Iris pigment epithelial cell (primary cell): ENCODE measurements at regions not wholly inside any gene's neighbourhood (a gene's known extent, or its start where the extent isn't known, plus 50 kb on each side); places are given as distances from the start of the nearest gene placed in this dataset.
A peak's percentile ranks its signal among the peaks of the same experiment; 100 is the strongest.
"Not testable (repeated sequence)": the region's sequence is repeated elsewhere in the genome, so short reads cannot be mapped to it uniquely, and the experiment has no call there.

Source experiments
- DNase-seq: peaks from one replicate; pipeline ENCODE4 v3.0.0-alpha.2; 2011; ENCODE audit warnings: low read depth

DNA sequence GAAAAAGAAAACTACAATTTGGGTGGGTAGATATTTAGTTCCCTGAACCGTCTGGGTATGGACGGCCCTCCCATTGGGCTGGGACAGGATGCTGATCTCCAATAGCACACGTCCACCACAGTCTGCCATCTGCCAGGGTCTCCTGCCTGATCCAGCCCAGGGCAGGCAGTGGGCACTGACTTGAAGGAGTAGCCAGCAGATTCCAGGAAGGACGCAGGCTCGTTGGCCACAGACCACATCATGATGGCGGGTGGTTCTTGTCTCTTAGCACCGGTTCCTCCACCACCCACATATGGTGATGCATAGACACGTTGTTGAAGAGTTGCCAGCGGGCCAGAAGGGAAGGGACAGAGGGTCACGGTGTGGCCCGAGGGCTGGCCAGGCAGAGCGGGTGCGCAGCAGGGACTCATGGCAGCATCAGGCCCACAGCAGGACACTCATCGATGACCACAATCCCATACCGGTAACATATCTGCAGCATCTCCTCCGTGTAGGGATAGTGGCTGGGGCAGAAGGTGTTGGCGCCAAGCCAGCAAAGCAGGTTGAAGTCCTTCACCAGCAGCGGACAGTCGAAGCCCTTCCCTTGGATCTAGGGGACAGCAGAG is 155.8 kb upstream of the FAM174A start:
- not testable (repeated sequence) for DNase-seq

DNA sequence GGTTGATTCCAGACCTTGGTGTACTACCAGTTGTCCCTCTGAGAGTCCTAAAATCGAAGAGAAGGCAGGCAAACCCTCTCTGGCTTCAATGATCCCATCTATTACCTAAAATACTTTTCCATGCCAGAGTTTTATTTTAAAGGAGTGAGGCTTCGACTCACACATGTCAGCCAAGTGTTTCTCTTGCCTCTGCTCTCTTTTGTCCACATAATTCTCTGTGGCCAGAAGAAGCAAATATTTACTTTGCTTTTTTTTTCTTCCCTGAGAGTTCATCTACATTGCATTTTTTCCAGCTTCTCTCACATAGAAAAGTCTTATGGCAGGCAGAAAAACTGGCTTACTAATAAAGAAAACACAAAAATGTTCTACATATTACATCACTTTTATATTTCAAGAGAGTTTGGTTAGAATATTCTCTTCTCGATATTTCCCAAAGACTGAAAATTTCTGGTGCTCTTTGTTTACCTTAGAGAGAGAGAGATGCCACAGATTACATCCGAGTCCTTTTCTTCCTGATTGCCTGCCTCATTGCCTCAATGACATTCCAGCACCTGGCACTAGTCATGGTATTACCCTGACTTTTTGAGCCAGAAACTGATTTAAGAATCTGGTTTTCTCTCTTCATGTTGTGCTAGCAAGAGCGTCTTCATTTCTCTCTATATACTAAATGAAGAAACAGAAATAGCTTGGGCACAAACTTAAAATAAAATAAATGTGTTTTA is 170.3 kb upstream of the FAM174A start:
- not testable (repeated sequence) for DNase-seq

DNA sequence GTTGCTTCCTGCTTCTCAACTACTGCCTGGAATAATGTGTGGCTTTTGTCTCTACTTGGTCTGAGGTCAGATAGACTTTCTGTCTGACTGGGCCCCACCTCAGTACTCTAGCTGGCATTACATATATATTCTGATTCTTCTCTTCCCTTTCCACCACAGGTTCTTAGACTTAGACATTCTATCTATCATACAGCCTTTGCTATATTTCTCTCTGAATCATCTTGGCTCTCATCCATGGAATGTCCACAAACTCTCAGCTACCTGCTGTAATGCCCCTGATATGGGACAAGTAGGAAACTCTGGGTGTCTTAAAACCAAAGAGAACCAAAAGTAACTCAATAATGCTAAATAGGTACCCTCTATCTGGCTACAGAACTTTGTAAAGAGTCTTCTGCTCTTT is 170.8 kb upstream of the FAM174A start:
- not testable (repeated sequence) for DNase-seq

DNA sequence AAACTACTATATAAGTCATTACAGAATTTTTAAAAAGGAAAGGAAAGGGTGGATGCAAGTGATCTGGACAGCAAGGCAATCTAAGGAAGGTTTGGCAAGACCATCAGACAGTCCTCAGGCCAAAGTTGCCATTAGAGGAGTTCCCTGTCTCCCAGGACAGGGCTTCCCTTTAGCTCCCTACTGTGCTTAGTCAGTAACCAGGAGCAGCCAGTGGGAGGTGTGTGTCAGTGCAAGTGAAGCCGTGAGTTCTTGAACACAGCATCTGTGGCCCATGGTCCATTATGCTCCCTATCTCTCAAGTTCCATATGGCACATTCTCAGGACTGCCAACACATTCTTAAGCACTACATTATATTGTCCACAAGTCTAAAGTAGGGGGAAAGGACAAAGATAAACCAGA is 175.2 kb upstream of the FAM174A start:
- not testable (repeated sequence) for DNase-seq

DNA sequence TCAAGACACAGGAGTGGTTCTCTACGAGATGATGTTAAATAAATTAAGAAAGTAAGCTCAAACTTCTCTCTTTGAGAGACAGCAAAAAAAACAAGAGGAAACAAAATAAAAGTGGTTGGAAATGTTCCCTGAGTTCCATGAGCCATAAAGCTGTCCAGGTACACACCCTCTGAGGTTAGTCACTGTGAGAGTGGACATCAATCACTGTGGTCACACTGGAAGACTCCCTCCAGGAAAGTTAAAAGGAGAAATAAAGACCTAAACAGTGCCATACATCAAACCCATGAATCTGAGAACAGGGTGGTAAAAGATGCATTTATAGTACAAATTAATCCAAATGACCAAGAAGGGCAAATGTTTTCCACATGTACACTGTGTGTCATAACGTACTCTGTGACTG is 188.9 kb upstream of the FAM174A start:
- DNase-seq, result not testable (repeated sequence)

DNA sequence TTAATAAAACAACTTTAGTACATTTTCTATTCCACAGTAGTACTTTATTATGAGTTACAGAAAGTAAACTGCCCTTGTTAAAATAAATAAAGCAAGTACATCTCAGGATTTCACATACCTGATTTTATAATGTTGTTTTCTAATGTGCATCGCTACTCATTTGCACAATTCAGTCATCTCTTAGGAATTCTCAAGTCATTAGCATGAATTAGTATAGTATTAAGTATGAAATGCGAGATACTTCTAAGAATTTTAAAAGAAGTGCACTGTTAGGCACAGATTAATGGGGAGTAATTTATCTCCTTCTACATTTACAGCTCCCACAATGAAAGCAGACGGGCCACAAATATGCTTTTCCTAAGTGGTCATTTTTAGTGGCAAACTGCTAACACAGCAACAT is 193.7 kb upstream of the FAM174A start:
- DNase-seq, result not testable (repeated sequence)

DNA sequence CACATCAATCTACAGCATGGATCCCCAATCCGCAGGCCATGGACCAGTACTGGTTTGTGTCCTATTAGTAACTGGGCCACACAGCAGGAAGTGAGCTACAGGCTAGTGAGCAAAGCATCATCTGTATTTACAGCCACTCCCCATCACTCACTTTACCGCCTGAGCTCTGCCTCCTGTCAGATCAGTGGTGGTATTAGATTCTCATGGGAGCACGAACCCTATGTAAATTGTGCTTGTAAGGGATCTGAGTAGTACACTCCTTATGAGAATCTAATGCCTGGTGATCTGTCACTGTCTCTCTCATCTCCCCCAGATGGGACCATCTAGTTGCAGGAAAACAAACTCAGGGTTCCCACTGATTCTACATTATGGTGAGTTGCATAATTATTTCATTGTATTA is 212.7 kb upstream of the FAM174A start:
- DNase-seq, result no peak

DNA sequence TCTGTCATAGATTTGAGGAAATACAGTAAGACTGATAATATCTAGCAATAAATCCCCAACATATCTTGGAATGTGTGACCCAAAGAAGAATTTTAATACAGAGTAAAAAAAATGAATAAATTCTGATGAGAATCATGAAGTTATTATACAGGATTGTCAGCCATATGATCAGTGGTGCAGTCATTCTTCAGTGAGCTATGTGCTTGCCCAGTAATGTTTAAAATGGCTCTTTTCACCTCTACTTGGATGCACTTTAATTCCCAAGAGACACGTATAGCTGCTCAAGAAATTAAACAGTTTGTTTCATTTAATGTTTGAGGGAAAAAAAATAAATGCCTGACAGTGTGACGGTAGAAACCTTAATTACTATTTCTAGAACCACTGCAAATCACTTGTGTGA is 215.3 kb upstream of the FAM174A start:
- no peak for DNase-seq

DNA sequence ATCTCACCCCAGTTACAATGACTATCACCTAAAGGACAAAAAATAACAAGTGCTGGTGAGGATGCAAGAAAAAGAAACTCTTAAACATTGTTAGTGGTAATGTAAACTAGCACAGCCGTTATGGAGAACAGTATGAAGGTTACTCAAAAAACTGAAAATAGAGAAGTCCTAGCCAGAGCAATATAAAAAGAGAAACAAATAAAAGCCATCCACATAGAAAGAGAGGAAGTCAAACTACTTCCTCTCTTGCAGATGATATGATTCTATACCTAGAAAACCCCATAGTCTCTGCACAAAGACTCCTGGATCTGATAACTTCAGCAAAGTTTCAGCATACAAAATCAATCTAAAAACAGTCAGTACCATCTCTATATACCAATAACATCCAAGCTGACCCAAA is 221.5 kb upstream of the FAM174A start:
- DNase-seq, result no peak

DNA sequence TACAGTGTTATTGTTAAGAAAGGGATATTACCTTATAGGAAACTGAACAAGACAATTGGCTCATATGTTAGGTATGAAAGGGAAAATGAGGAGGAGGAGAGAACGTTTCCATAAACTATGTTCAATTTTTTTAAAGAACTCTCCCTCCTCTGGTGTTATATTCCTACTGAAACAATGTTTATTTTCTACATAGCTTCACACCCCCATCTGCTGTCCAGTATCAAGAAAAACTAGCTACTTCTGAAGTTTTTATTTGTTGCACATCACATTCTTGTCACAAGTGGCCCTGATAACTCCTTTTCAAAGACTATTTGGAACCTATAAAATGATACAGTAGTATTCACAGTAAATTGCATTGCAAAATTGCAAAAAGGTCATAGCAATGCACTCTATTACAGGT is 223.4 kb upstream of the FAM174A start:
- no peak for DNase-seq

DNA sequence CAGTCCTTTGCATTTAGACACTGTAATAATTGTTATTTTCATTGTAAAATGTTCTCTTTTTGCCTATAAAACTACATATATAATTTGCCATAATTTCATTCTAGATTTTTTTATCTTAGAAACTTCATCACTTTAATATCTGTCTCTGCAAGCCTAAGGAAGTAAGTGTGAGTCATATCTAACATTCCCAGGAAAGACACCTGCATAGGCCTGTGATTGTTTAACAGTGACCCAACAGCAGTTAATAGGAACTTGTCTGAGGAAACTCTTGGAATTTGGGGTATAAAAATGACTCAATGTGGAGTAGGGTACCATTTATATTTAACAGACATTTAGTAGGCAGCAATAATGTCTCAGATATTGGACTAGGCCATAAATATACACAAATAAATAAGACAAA is 229.2 kb upstream of the FAM174A start:
- DNase-seq, result no peak

DNA sequence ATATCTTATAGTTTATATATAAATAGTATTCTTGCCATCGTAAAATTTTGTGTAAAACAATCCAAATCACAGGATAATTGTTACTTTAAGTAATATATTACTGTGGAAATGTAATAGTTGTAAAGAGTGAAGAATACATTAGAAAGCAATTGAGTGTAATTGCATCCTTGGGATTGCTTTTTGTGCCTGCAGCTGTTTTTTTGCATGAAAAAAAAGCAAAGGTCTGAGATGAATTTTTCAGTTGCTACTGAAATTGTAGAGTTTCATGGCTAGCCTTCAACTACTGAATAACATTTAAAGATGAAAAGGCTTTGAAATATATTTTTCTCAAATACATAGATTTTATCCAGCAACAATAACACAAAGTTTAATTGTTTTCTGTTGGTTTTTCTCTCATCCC is 232.0 kb upstream of the FAM174A start:
- no peak for DNase-seq

DNA sequence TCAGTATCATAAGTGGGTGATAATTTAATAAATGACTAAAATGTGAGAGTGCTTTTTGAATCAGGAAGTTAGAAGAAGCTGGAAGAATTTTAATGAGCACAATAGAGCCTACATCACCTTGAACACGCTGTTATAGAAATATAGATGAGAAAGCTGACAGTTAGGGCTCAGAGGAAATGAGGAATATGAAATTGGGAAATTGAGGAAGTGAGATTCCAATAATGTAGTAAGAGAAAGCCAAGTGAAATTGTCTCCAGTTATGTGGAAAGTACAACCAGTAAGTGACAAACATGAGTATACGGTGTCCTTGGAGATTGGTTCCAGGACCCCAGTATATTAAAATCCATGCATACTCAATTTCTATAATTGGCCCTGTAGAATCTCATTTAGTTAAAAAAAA is 235.9 kb upstream of the FAM174A start:
- no peak for DNase-seq

DNA sequence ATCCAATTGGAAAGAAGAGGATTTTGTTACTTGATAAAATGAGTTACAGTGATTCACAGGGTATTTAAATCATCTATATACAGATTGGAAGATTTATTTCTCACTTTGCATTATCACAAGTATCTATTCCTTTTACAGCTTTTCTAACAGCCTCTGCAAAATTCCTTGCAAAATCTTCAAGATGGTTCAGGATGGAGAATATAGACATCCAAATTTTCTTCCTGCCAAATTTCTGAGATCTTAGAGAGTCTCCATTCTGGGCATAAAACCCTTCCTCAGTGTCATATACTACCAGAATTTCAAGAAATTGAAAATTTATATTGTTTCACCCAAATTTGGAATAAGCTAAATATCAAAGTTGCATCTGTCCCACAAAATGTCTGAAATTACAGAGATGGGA is 259.1 kb upstream of the FAM174A start:
- no peak for DNase-seq

DNA sequence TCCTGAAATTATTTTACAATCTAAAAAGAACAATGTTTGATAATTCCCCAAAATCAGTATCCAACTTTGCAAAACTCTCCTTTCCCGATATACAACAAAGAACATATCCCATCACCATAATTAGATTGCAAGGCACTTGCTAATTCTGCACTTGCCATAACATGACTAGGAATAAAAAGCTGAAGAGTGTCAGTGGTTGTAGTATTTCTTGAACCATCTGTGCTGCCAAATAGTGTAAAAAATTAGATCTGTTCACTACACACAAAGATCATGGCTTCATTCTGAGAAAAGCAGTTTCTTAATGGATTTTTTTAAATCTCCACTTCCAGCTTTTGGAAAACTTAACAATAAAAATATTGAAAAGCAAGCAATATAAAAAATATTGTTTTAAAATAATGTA is 259.5 kb upstream of the FAM174A start:
- DNase-seq, result no peak

DNA sequence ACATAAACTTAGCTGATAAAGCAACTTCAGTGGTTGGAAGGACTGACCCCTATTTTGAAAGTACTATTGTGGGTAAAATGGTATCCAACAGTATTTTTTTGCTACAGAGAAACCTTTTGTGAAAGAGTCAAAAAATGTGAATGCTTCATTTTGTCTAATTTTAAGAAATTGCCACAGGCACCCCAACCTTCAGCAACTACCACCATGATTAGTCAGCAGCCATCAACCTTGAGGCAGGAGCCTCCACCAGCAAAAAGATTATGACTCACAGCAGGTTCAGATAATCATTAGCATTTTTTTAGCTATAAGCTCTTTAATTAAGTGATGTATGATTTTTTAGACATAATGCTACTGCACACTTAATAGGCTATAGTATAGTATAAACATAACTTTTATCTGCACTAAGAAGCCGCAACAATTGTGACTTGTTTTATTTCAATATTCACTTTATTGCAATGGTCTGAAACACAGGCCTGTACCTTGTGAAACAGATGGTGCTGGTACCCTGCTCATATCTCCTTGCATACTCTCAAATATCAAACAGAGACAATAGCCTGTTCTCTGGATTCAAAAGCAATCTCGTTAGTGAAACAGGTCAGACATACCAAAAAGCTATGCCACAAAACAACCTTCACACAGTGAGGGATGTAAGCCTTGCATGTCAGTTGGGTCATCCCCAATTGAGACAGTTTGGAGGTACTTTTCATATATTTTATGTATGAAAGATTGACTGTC is 261.2 kb upstream of the FAM174A start:
- no peak for DNase-seq

DNA sequence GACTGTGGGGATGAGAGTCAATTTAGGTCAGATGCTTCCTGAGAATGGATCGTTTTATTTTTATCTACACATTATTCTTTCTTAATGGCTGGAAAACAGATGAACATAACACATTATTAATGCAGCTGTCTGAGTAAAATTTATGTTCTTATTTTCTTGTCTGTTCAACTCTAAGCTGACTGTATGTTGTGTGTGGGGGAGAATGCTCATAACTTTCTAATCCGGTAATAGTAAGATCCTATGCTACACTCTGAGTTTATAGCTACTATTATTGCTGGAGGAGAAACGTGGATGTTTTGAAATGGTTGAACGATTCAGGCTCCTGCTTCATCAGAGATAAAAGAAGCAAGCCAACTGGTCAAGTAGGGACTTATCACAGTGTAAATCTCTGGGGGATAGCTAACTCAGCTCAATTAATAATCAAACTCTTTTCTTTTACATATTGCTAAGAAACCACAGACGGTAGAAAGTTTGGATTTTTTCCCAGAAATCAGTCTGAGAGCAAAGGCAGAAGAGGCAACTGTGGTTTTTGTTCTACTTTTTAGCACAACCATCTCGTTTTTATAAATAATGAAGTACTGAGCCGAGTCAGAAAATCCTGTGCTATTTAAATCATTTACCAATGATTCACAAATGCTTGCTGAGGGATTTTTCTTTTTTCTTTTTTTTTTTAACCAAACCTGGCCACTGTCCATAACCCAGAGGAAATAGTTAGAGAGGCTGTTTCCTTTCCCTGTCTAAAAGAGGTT is 265.0 kb upstream of the FAM174A start:
- peak; percentile 18 for DNase-seq

DNA sequence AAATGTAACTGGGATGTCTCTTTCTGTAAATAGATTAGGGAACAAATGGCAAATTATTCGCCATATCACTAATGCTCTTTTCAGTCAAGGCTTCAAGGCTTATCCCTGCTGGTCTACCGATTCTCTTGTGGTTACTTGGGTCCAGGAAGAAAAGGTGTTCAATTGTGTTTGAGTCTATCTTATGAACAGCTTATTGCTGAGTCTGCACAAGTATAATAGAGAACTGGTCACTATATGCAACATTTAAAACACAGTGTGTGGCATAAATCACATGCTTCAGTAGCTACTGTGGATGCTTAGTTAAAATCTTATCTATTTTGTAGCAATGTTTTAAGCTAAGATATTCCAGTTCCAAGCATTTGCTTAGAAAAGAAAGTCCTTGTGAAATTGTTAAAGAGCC is 274.2 kb upstream of the FAM174A start:
- DNase-seq, result no peak

DNA sequence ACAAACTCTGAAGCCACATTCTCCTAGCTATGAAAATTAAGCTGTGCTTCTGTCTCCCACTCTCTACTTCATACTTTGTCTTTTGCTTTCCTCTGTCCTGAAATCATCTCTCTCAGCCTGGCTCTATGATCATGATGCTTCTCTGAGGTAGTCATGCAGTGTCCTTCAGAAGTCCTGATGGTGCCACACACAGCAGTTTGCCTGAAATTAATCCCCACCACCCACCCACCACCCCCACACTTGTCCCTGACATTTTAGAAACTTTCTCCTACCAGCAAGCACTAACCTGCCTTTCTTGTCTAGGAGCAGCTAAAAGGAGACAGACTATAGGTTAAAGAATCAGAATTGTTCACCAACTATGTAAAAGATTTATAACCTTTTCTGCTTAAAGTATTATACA is 282.2 kb upstream of the FAM174A start:
- no peak for DNase-seq

DNA sequence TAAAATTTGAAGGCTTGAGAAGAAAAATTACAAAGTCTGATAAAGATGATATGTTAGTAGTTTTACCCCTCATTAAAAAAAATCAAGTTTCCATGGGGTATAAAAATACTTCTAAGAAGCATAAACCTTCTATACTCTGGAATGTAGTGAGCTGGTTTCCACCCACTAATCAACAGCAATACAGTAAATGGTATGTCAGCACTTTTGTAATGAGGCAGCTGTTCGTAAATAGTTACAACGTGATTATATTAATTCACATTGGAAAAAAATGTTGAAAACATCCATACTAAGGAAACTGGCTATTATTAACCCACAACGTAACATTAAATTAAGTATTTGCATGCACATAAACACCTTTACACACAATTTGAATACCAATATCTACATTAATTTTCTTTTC is 283.1 kb upstream of the FAM174A start:
- no peak for DNase-seq

DNA sequence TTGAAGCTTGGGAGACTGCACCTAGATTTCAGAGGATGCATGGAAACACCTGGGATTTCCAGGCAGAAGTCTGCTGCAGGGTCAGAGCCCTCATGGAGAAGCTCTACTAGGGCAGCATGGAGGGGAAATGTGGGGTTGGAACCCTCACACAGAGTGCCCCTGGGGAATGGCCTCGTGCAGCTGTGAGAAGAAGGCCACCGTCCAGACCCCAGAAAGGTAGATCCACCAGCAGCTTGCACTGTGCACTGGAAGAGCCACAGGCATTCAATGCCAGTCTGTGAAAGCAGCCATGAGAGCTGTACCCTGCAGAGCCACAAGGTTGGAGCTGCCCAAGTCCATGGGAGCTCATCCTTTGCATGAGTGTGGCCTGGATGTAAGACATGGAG is 285.3 kb upstream of the FAM174A start:
- DNase-seq, result no peak

DNA sequence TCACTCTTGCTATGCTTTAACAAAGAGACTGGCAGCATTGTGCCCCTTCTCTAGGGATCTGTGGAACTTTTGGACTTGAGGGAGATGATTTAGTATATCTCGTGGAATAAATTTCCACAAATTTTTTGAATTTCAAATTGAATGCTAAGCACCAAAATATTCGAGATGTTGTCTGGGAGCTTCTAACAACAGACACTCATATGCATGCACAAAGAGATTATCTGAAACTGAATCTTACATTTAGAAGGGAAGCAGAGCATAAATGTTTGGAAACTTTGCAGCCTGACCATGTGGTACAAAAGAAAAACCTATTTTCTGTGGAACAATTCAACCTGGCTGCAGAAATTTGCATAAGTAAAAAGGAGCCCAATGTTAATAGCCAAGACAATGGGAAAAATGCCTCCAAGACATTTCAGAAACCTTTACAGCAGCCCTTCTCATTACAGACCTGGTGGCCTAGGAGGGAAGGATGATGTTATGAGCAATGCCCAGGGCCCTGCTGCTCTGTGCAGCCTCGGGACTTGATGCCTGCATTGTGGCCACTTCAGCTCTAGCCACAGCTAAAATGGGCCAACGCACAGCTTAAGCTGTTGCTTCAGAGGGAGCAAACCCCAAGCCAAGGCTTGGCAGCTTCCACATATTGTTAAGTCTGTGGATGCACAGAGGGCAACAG is 285.8 kb upstream of the FAM174A start:
- no peak for DNase-seq
